ENCODE measurements at regions not wholly inside any gene's neighbourhood (a gene's known extent, or its start where the extent isn't known, plus 50 kb on each side); places are given as distances from the start of the nearest gene placed in this dataset.

DNA sequence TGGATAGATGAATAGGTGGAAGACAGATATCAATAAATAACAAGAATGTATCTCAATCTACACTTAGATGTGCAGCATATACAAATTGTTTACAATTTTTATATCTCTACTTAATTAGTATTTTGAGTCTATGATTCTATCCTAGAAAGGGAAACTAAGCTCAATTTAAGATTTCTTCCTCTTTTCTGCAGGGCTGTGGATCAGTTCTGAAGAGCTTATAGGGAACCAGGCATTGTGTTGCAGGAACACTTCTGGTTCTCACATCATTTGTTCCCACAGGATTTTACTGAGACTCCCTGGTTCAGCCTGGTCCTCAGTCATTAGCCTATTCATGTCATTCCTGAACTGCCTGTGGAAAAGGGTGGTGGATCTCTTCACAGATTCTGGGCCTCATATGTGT, 105.8 kb downstream of the TNFSF18 start:
- no peak for TF ChIP-seq EZH2 (IDR thresholded peaks at IDR 0.05)
- no peak for TF ChIP-seq POLR2AphosphoS5 (IDR thresholded peaks at IDR 0.05; ENCODE audit: borderline replicate concordance, low read depth, low read length)
- TF ChIP-seq FOXP2 (optimal IDR thresholded peaks at IDR 0.05; ENCODE audit: control extremely low read depth, extremely low read length, insufficient read depth), result no peak

Measured in SK-N-MC (cell line).